ENCODE measurements at regions not wholly inside any gene's neighbourhood (a gene's known extent, or its start where the extent isn't known, plus 50 kb on each side); places are given as distances from the start of the nearest gene placed in this dataset.

DNA sequence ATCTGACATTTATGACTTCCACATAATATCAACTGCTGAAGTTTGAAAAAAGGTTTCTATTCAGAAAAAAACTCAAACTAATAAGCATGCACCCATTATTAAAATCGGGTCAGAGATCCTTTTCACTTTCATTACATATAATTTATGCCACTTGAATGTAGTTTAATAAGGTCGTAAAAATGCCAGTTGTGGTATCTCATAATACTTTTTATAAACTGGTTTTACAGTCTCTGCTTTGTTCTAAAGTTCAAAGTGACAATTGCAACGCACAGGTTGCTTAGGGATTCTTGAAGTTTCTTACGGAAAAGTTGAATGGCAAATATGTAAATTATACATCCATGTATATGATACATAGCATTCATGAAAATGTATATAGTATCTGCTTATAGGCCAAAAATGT is 229.4 kb upstream of the CEP162 start:
- TF ChIP-seq POLR2A (IDR thresholded peaks at IDR 0.05) = no peak
- TF ChIP-seq, protein P1, sequence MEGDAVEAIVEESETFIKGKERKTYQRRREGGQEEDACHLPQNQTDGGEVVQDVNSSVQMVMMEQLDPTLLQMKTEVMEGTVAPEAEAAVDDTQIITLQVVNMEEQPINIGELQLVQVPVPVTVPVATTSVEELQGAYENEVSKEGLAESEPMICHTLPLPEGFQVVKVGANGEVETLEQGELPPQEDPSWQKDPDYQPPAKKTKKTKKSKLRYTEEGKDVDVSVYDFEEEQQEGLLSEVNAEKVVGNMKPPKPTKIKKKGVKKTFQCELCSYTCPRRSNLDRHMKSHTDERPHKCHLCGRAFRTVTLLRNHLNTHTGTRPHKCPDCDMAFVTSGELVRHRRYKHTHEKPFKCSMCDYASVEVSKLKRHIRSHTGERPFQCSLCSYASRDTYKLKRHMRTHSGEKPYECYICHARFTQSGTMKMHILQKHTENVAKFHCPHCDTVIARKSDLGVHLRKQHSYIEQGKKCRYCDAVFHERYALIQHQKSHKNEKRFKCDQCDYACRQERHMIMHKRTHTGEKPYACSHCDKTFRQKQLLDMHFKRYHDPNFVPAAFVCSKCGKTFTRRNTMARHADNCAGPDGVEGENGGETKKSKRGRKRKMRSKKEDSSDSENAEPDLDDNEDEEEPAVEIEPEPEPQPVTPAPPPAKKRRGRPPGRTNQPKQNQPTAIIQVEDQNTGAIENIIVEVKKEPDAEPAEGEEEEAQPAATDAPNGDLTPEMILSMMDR (IDR thresholded peaks at IDR 0.05) = no peak
